Renal cortical epithelial cell (primary cell): ENCODE measurements at regions not wholly inside any gene's neighbourhood (a gene's known extent, or its start where the extent isn't known, plus 50 kb on each side); places are given as distances from the start of the nearest gene placed in this dataset.
A peak's percentile ranks its signal among the peaks of the same experiment; 100 is the strongest.
"Not testable (repeated sequence)": the region's sequence is repeated elsewhere in the genome, so short reads cannot be mapped to it uniquely, and the experiment has no call there.

ENCODE experiments used
- DNase-seq: peaks from one replicate; pipeline ENCODE4 v3.0.0-alpha.2; 2011; ENCODE audit warnings: low read depth

- DNase-seq = no peak
These were observed 423.7 kb upstream of the ACVR2A start for GRCh38 chr2:147420947-147421675.

GRCh38 chr2:147420517-147420916 is 424.3 kb upstream of the ACVR2A start:
- DNase-seq = no peak

GRCh38 chr2:147416099-147416498 is 428.7 kb upstream of the ACVR2A start:
- DNase-seq = peak; percentile 96

GRCh38 chr2:147414656-147415055 is 430.2 kb upstream of the ACVR2A start:
- DNase-seq = not testable (repeated sequence)

- no peak for DNase-seq
These were observed 436.5 kb upstream of the ACVR2A start for GRCh38 chr2:147408357-147408756.

GRCh38 chr2:147405651-147406050 is 439.2 kb upstream of the ACVR2A start:
- DNase-seq = no peak

- DNase-seq = no peak
These were observed 445.8 kb upstream of the ACVR2A start for GRCh38 chr2:147398996-147399395.

GRCh38 chr2:147398301-147398700 is 446.5 kb upstream of the ACVR2A start:
- DNase-seq = no peak

- DNase-seq = no peak
These were observed 447.9 kb upstream of the ACVR2A start for GRCh38 chr2:147396890-147397289.

GRCh38 chr2:147394179-147394790 is 450.5 kb upstream of the ACVR2A start:
- DNase-seq = no peak

GRCh38 chr2:147392180-147392579 is 452.6 kb upstream of the ACVR2A start:
- DNase-seq = no peak

GRCh38 chr2:147390475-147390874 is 454.4 kb upstream of the ACVR2A start:
- no peak for DNase-seq

GRCh38 chr2:147389218-147389617 is 455.6 kb upstream of the ACVR2A start:
- DNase-seq = no peak

GRCh38 chr2:147388217-147388616 is 456.6 kb upstream of the ACVR2A start:
- DNase-seq = no peak

- no peak for DNase-seq
These were observed 458.5 kb upstream of the ACVR2A start for GRCh38 chr2:147386284-147386683.

- no peak for DNase-seq
These were observed 459.2 kb upstream of the ACVR2A start for GRCh38 chr2:147385600-147385999.

- DNase-seq = no peak
These were observed 460.2 kb upstream of the ACVR2A start for GRCh38 chr2:147384659-147385058.

- no peak for DNase-seq
These were observed 462.4 kb upstream of the ACVR2A start for GRCh38 chr2:147382322-147382948.

- DNase-seq = no peak
These were observed 466.4 kb upstream of the ACVR2A start for GRCh38 chr2:147378403-147378802.

GRCh38 chr2:147375073-147375472 is 469.8 kb upstream of the ACVR2A start:
- DNase-seq = no peak

GRCh38 chr2:147374423-147374811 is 470.4 kb upstream of the ACVR2A start:
- DNase-seq = no peak

- no peak for DNase-seq
These were observed 470.9 kb upstream of the ACVR2A start for GRCh38 chr2:147373800-147374422.

- no peak for DNase-seq
These were observed 476.5 kb upstream of the ACVR2A start for GRCh38 chr2:147368306-147368705.
